Fibroblast of lung (primary cell): ENCODE measurements at regions not wholly inside any gene's neighbourhood (a gene's known extent, or its start where the extent isn't known, plus 50 kb on each side); places are given as distances from the start of the nearest gene placed in this dataset.

Experiments used
- DNase-seq, 2 donors: peaks; one replicate each; pipeline versions ENCODE4 v3.0.0 to v3.0.0-alpha.2; 2010; ENCODE audit warnings: low read depth in 2 of 2
- H2AFZ ChIP-seq: 2 replicates; pipeline ENCODE4 v1.5.1; 2012; ENCODE audit warnings: low read length, control low read depth, inconsistent platforms
- H3K27ac ChIP-seq: 2 replicates; pipeline ENCODE4 v1.5.1; 2011; ENCODE audit warnings: low read length, control low read depth; ENCODE audit not compliant: insufficient read depth
- H3K27me3 ChIP-seq: 2 replicates; pipeline ENCODE4 v1.5.1; 2011; ENCODE audit warnings: mild to moderate bottlenecking, low read length; ENCODE audit not compliant: control insufficient read depth, insufficient read depth
- H3K36me3 ChIP-seq: 2 replicates; pipeline ENCODE4 v1.5.1; 2011; ENCODE audit warnings: low read length; ENCODE audit not compliant: control insufficient read depth, insufficient read depth
- H3K4me1 ChIP-seq: 2 replicates; pipeline ENCODE4 v1.5.1; 2011; ENCODE audit warnings: low read length; ENCODE audit not compliant: control insufficient read depth, insufficient read depth; ENCODE audit errors: extremely low read depth
- H3K4me2 ChIP-seq: 2 replicates; pipeline ENCODE4 v1.5.1; 2011; ENCODE audit warnings: low read length, control low read depth; ENCODE audit not compliant: insufficient read depth; ENCODE audit errors: extremely low read depth
- H3K4me3 ChIP-seq, 4 experiments: fragments of 200-600 bp in 1 of 4; sonication (generic) in 1 of 4; replicated peaks in 1 of 4; 2 replicates each; pipeline ENCODE4 v1.5.1; 2011 to 2016; ENCODE audit warnings: low read length in 4 of 4, low read depth in 3 of 4, mild to moderate bottlenecking in 3 of 4, control low read depth in 2 of 4, inconsistent platforms in 1 of 4, mixed read lengths in 1 of 4; ENCODE audit not compliant: insufficient read depth in 1 of 4; ENCODE audit errors: control extremely low read depth in 1 of 4
- H3K79me2 ChIP-seq: 2 replicates; pipeline ENCODE4 v1.5.1; 2012; ENCODE audit warnings: mild to moderate bottlenecking, low read length, inconsistent platforms; ENCODE audit not compliant: control insufficient read depth, insufficient read depth
- H3K9ac ChIP-seq: 2 replicates; pipeline ENCODE4 v1.5.1; 2011; ENCODE audit warnings: mild to moderate bottlenecking, low read length, control low read depth; ENCODE audit not compliant: insufficient read depth
- H3K9me3 ChIP-seq: 2 replicates; pipeline ENCODE4 v1.5.1; 2012; ENCODE audit warnings: low read depth, low read length; ENCODE audit not compliant: control insufficient read depth, insufficient read depth
- H4K20me1 ChIP-seq: 2 replicates; pipeline ENCODE4 v1.5.1; 2011; ENCODE audit warnings: low read length; ENCODE audit not compliant: control insufficient read depth, insufficient read depth; ENCODE audit errors: extremely low read depth
- CTCF ChIP-seq, 2 donors: IDR thresholded peaks in 1 of 2; conservative IDR thresholded peaks in 1 of 2; 1 replicate in 1 of 2; 2 replicates in 1 of 2; pipeline ENCODE4 v1.5.1; 2011 to 2012; ENCODE audit warnings: low read length in 2 of 2, control low read depth in 1 of 2, inconsistent platforms in 1 of 2, low read depth in 1 of 2, mild to moderate bottlenecking in 1 of 2
- EZH2 ChIP-seq: IDR thresholded peaks from 2 replicates; pipeline ENCODE4 v1.5.1; 2012; ENCODE audit warnings: low read length, control low read depth, mild to moderate bottlenecking; ENCODE audit errors: missing control alignments

- TF ChIP-seq CTCF (conservative IDR thresholded peaks at IDR 0.05 in 1 of 2, IDR thresholded peaks at IDR 0.05 in 1 of 2; ENCODE audit: low read depth in 1 of 2, low read length in 2 of 2), result no peak
- TF ChIP-seq EZH2, result no peak
- Histone ChIP-seq H2AFZ (no peak overlapping the region), H3K4me2 (no peak overlapping the region), H3K4me1 (no peaks in the 10 kb centered on the region), H3K9me3 (no peaks in the 10 kb centered on the region), H3K9ac (no peak overlapping the region), H3K27ac (no peak overlapping the region), H3K36me3 (no peaks in the 10 kb centered on the region), H3K79me2 (no peaks in the 10 kb centered on the region), H4K20me1 (no peaks in the 10 kb centered on the region), H3K4me3 (no peak overlapping the region), H3K27me3 (no peaks in the 10 kb centered on the region)
- DNase-seq, result no peak
These were observed 550.0 kb upstream of the TUSC1 start for GRCh38 chr9:26228273-26228672.

- Histone ChIP-seq H4K20me1 (no peaks in the 10 kb centered on the region), H3K27me3 (no peaks in the 10 kb centered on the region), H3K36me3 (no peaks in the 10 kb centered on the region), H3K27ac (no peak overlapping the region), H3K9me3 (no peaks in the 10 kb centered on the region), H3K9ac (no peak overlapping the region), H3K79me2 (no peaks in the 10 kb centered on the region), H3K4me1 (no peaks in the 10 kb centered on the region), H3K4me2 (no peak overlapping the region), H2AFZ (no peak overlapping the region), H3K4me3 (no peak overlapping the region)
- TF ChIP-seq CTCF (conservative IDR thresholded peaks at IDR 0.05 in 1 of 2, IDR thresholded peaks at IDR 0.05 in 1 of 2; ENCODE audit: low read depth in 1 of 2, low read length in 2 of 2) (no peak), EZH2 (no peak)
- no peak for DNase-seq
These were observed 543.0 kb upstream of the TUSC1 start for GRCh38 chr9:26221290-26221689.

- no peak for DNase-seq
- Histone ChIP-seq H4K20me1 (no peaks in the 10 kb centered on the region), H3K4me2 (no peak overlapping the region), H3K9ac (no peak overlapping the region), H2AFZ (no peak overlapping the region), H3K79me2 (no peaks in the 10 kb centered on the region), H3K4me3 (no peak overlapping the region), H3K9me3 (no peaks in the 10 kb centered on the region), H3K27me3 (no peaks in the 10 kb centered on the region), H3K4me1 (no peaks in the 10 kb centered on the region), H3K27ac (no peak overlapping the region), H3K36me3 (no peaks in the 10 kb centered on the region)
- TF ChIP-seq EZH2 (no peak), CTCF (conservative IDR thresholded peaks at IDR 0.05 in 1 of 2, IDR thresholded peaks at IDR 0.05 in 1 of 2; ENCODE audit: low read depth in 1 of 2, low read length in 2 of 2) (no peak)
These were observed 542.1 kb upstream of the TUSC1 start for GRCh38 chr9:26220367-26220766.
